ENCODE measurements at regions not wholly inside any gene's neighbourhood (a gene's known extent, or its start where the extent isn't known, plus 50 kb on each side); places are given as distances from the start of the nearest gene placed in this dataset.

- FAIRE-seq (no peak), DNase-seq (no peak)
- Histone ChIP-seq H3K27ac (ENCODE audit: low read depth in 2 of 2, low read length in 2 of 2) (no peak overlapping the region), H3K4me1 (ENCODE audit: control insufficient read depth in 2 of 3, insufficient read depth in 2 of 3, low read depth in 1 of 3, low read length in 3 of 3) (no peaks in the 10 kb centered on the region), H3K9me3 (ENCODE audit: control insufficient read depth in 2 of 3, insufficient read depth in 1 of 3, low read length in 3 of 3) (peaks cover 0 to 12% (median 2%) of the 10 kb centered on the region in 3 donors), H3K4me3 (ENCODE audit: low read length in 3 of 3) (no peak overlapping the region), H3K9ac (ENCODE audit: low read length in 3 of 3) (no peak overlapping the region), H3K27me3 (ENCODE audit: control insufficient read depth, insufficient read depth, low read length) (no peaks in the 10 kb centered on the region), H3K36me3 (ENCODE audit: control insufficient read depth in 2 of 3, insufficient read depth in 3 of 3, low read length in 3 of 3) (no peaks in the 10 kb centered on the region)
- no peak for TF ChIP-seq CTCF (IDR thresholded peaks at IDR 0.05; ENCODE audit: borderline replicate concordance, extremely low read depth, insufficient read depth)
- intact Hi-C loops (cut with DNase I) = no loop called here
Observed at GRCh38 chr19:34023381-34023780, 148.9 kb upstream of the LSM14A start.

GRCh38 chr19:34033880-34034279, 138.4 kb upstream of the LSM14A start:
- FAIRE-seq = no peak
- Histone ChIP-seq H3K9ac (ENCODE audit: low read length in 3 of 3) (no peak overlapping the region), H3K4me1 (ENCODE audit: control insufficient read depth in 2 of 3, insufficient read depth in 2 of 3, low read depth in 1 of 3, low read length in 3 of 3) (no peaks in the 10 kb centered on the region)

GRCh38 chr19:34034318-34034846, 137.9 kb upstream of the LSM14A start:
- no peak overlapping the region for H3K9ac ChIP-seq (ENCODE audit: low read length in 3 of 3)
- no peak for FAIRE-seq
- intact Hi-C loops (cut with DNase I) = no loop called here

More at GRCh38 chr19:34033880-34034279, 138.4 kb upstream of the LSM14A start:
- no peak for DNase-seq
- Histone ChIP-seq H3K9me3 (ENCODE audit: control insufficient read depth in 2 of 3, insufficient read depth in 1 of 3, low read length in 3 of 3) (no peaks in the 10 kb centered on the region), H3K36me3 (ENCODE audit: control insufficient read depth in 2 of 3, insufficient read depth in 3 of 3, low read length in 3 of 3) (no peaks in the 10 kb centered on the region), H3K27ac (ENCODE audit: low read depth in 2 of 2, low read length in 2 of 2) (no peak overlapping the region), H3K4me3 (ENCODE audit: low read length in 3 of 3) (no peak overlapping the region), H3K27me3 (ENCODE audit: control insufficient read depth, insufficient read depth, low read length) (no peaks in the 10 kb centered on the region)
- intact Hi-C loops (cut with DNase I) = no loop called here
- no peak for TF ChIP-seq CTCF (IDR thresholded peaks at IDR 0.05; ENCODE audit: borderline replicate concordance, extremely low read depth, insufficient read depth)

More at GRCh38 chr19:34034318-34034846, 137.9 kb upstream of the LSM14A start:
- DNase-seq = no peak
- H3K27me3 ChIP-seq (ENCODE audit: control insufficient read depth, insufficient read depth, low read length) = no peaks in the 10 kb centered on the region
- H3K4me1 ChIP-seq (ENCODE audit: control insufficient read depth in 2 of 3, insufficient read depth in 2 of 3, low read depth in 1 of 3, low read length in 3 of 3) = no peaks in the 10 kb centered on the region
- H3K4me3 ChIP-seq (ENCODE audit: low read length in 3 of 3) = no peak overlapping the region
- no peak overlapping the region for H3K27ac ChIP-seq (ENCODE audit: low read depth in 2 of 2, low read length in 2 of 2)
- TF ChIP-seq CTCF (IDR thresholded peaks at IDR 0.05; ENCODE audit: borderline replicate concordance, extremely low read depth, insufficient read depth) = no peak
- H3K9me3 ChIP-seq (ENCODE audit: control insufficient read depth in 2 of 3, insufficient read depth in 1 of 3, low read length in 3 of 3) = no peaks in the 10 kb centered on the region
- H3K36me3 ChIP-seq (ENCODE audit: control insufficient read depth in 2 of 3, insufficient read depth in 3 of 3, low read length in 3 of 3) = no peaks in the 10 kb centered on the region

Measured in kidney (tissue), 13 donors.